Esophagus squamous epithelium (tissue), 5 donors: ENCODE measurements at regions not wholly inside any gene's neighbourhood (a gene's known extent, or its start where the extent isn't known, plus 50 kb on each side); places are given as distances from the start of the nearest gene placed in this dataset.

Experiments used
- DNase-seq: peaks from one replicate; lab custom pipeline; 2025; lab: John Stamatoyannopoulos, UW
- H3K27ac ChIP-seq, 4 donors: fragments of 200-600 bp; sonication (generic); one replicate each; pipeline ENCODE4 v1.5.1; 2016 to 2019; ENCODE audit warnings: mild to moderate bottlenecking in 1 of 4
- H3K27me3 ChIP-seq, 4 donors: fragments of 200-600 bp; sonication (generic); 1 replicate in 3 of 4; 2 replicates in 1 of 4; pipeline versions ENCODE4 v1.5.1 to v1.6.0; 2017 to 2021; ENCODE audit warnings: antibody characterized with exemption in 1 of 4
- H3K36me3 ChIP-seq, 3 donors: fragments of 200-600 bp; sonication (generic); one replicate each; pipeline ENCODE4 v1.5.1; 2016 to 2019
- H3K4me1 ChIP-seq, 3 donors: fragments of 200-600 bp; sonication (generic); one replicate each; pipeline ENCODE4 v1.5.1; 2017 to 2019
- H3K4me3 ChIP-seq, 4 donors: fragments of 200-600 bp; sonication (generic); 1 replicate in 3 of 4; 2 replicates in 1 of 4; pipeline ENCODE4 v1.5.1; 2016 to 2019; ENCODE audit warnings: mild to moderate bottlenecking in 2 of 4, moderate library complexity in 1 of 4
- H3K9me3 ChIP-seq, 3 donors: fragments of 200-600 bp; sonication (generic); one replicate each; pipeline ENCODE4 v1.5.1; 2016 to 2019
- POLR2A ChIP-seq, 4 donors: fragments of 450-650 bp; IDR thresholded peaks; one replicate each; pipeline ENCODE4 v1.6.1; 2017; ENCODE audit warnings: antibody characterized with exemption in 4 of 4, mild to moderate bottlenecking in 4 of 4, moderate library complexity in 3 of 4
- WGBS, 2 donors: methylation state at CpG; one replicate each; pipeline ENCODE4 v1.1.5; 2018; 5-methylcytosine and 5-hydroxymethylcytosine counted together
- intact Hi-C: fragments of 100-400 bp; cut with DNase I; formaldehyde crosslinking; loops from one replicate; pipeline ENCODE4 v1.15.0; 2022
- TF ChIP-seq, protein P1 (sequence below), 6 experiments: fragments of 450-650 bp in 4 of 6; fragments of 200-600 bp in 2 of 6; sonication (generic) in 2 of 6; IDR thresholded peaks; one replicate each; pipeline ENCODE4 v1.5.1; 2016 to 2019; ENCODE audit warnings: antibody characterized with exemption in 6 of 6, mild to moderate bottlenecking in 4 of 6, moderate library complexity in 4 of 6
- donor health status: DM: yes; HTN: yes; CAD: no.

DNA sequence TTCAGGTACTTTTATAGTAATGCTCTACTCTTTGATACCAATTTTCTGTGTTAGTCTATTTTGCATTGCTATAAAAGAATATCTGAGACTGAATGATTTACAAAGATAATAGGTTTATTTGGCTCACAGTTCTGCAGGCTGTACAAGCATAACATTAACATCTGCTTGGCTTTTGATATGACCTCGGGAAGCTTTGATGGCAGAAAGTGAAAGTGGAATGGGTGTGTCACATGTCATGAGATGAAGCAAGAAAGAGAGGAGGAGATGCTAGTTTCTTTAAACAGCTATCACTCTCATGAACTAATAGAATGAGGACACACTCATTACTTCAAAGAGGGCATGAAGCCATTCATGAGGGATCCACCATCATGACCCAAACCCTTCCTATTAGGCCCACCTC is 270.9 kb upstream of the IL12B start:
- Histone ChIP-seq H3K9me3 (no peaks in the 10 kb centered on the region), H3K4me1 (peaks cover 0 to 7% (median 0%) of the 10 kb centered on the region in 3 donors), H3K4me3 (no peak overlapping the region), H3K27me3 (no peaks in the 10 kb centered on the region), H3K36me3 (no peaks in the 10 kb centered on the region), H3K27ac (no peak overlapping the region)
- intact Hi-C loops, result no loop called here
- DNase-seq, result no peak
- WGBS, 2 donors, result 22 to 26% methylated on average over 1 of the region's 1 CpG
- TF ChIP-seq, protein P1, sequence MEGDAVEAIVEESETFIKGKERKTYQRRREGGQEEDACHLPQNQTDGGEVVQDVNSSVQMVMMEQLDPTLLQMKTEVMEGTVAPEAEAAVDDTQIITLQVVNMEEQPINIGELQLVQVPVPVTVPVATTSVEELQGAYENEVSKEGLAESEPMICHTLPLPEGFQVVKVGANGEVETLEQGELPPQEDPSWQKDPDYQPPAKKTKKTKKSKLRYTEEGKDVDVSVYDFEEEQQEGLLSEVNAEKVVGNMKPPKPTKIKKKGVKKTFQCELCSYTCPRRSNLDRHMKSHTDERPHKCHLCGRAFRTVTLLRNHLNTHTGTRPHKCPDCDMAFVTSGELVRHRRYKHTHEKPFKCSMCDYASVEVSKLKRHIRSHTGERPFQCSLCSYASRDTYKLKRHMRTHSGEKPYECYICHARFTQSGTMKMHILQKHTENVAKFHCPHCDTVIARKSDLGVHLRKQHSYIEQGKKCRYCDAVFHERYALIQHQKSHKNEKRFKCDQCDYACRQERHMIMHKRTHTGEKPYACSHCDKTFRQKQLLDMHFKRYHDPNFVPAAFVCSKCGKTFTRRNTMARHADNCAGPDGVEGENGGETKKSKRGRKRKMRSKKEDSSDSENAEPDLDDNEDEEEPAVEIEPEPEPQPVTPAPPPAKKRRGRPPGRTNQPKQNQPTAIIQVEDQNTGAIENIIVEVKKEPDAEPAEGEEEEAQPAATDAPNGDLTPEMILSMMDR (IDR thresholded peaks at IDR 0.05), result no peak
- TF ChIP-seq POLR2A (IDR thresholded peaks at IDR 0.05), result no peak

DNA sequence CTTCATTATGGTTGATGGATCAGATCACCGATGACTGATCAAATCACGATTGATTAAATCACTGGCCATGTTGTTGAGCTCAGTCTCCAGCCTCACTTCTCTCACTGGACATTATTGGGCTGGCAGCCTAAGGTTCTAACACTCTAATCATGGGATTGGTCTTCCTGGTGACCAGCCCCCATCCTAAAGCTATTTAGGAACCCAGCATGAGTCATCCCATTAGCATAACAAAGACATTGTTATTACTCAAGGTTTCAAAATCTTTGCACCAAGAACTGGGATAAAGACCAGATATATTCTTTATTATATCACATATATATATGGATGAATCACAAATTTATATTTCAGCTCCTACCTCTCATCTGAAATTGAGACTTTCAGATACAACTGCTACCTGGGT is 272.1 kb upstream of the IL12B start:
- H3K9me3 ChIP-seq, result no peaks in the 10 kb centered on the region
- no peak overlapping the region for H3K4me3 ChIP-seq
- H3K36me3 ChIP-seq, result no peaks in the 10 kb centered on the region
- peaks cover 0 to 7% (median 0%) of the 10 kb centered on the region in 3 donors for H3K4me1 ChIP-seq
- intact Hi-C loops, result no loop called here
- no peak for TF ChIP-seq POLR2A (IDR thresholded peaks at IDR 0.05)
- TF ChIP-seq, protein P1 (IDR thresholded peaks at IDR 0.05), result no peak
- no peaks in the 10 kb centered on the region for H3K27me3 ChIP-seq
- DNase-seq, result no peak
- WGBS, 2 donors, result 86 to 96% methylated on average over 2 of the region's 2 CpGs
- no peak overlapping the region for H3K27ac ChIP-seq

DNA sequence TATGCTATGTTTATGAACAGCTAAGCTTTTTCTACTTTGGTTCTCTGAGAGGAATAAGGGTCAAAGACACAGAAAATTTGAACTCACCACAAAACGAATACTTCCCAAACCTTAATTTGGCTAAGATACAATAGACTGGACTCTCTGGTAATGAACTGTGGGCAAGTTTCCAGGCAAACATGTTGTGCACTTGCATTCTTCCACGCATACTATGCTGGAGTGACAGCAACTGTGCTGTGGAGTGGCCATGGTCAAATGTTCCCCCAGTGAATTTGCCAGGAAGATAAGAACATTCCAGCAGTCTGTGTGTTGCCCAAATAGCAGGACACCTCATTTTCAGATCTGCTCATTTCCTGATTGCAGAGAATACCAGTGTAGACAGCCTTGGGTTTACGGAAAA is 275.3 kb upstream of the IL12B start:
- Histone ChIP-seq H3K27me3 (no peaks in the 10 kb centered on the region), H3K4me1 (peaks cover 0 to 7% (median 0%) of the 10 kb centered on the region in 3 donors), H3K4me3 (no peak overlapping the region), H3K36me3 (no peaks in the 10 kb centered on the region), H3K9me3 (no peaks in the 10 kb centered on the region), H3K27ac (no peak overlapping the region)
- intact Hi-C loops, result no loop called here
- DNase-seq, result no peak
- TF ChIP-seq POLR2A (IDR thresholded peaks at IDR 0.05), result no peak
- TF ChIP-seq, protein P1 (IDR thresholded peaks at IDR 0.05), result no peak
- WGBS, 2 donors, result 42 to 46% methylated on average over 3 of the region's 3 CpGs

DNA sequence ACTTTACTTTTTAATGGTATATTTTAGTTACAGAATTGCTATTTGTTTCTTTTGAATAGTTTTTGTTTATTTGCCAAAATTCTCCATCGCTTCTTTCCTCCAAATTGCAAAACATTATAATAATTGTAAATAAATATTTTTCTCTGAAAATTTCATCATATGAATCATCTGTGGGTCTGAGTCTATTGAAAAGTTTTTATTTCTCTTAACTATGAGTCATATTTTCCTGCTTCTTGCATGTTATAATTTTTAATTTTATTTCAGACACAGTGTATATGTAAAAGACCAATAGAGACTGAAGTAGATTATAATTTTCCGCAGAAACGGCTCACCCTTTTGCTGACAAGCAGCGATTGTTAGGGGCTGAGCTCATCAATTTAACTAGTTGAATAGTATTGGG is 279.1 kb upstream of the IL12B start:
- Histone ChIP-seq H3K27me3 (no peaks in the 10 kb centered on the region), H3K36me3 (no peaks in the 10 kb centered on the region), H3K27ac (no peak overlapping the region), H3K9me3 (no peaks in the 10 kb centered on the region), H3K4me1 (peaks cover 0 to 7% (median 0%) of the 10 kb centered on the region in 3 donors), H3K4me3 (no peak overlapping the region)
- WGBS, 2 donors, result 77% methylated on average over 4 of the region's 4 CpGs
- intact Hi-C loops, result no loop called here
- no peak for DNase-seq
- TF ChIP-seq POLR2A (IDR thresholded peaks at IDR 0.05), result no peak
- TF ChIP-seq, protein P1 (IDR thresholded peaks at IDR 0.05), result no peak

DNA sequence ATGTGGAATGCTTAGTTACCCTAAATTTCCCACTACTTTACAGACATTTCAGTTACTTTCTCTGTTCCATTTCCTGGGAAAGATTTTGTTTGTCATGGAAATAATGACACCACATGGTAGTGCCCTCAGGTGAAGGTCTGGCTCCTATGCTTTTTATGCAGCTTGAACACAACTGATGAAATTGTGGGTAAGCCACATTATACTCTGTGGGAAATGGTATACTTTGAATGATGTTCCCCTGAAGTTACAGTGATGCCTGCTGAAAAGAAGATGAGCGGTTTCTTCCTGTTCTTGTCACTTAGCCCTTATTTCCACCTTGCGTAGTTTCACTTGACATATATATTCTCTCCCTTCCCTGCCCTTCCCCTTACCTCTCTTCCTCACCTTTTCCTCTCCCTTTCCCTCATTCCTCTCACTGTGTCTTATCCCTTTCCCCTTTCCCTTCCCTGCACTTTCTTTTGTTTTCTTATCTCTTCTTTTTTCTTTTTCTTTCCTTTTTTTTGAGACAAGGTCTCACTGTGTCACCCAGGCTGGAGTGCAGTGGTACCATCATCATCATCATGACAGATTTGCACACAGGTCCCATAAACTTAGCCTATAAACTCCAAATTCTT is 280.8 kb upstream of the IL12B start:
- DNase-seq, result no peak
- WGBS, 2 donors, result 93 to 97% methylated on average over 2 of the region's 2 CpGs
- Histone ChIP-seq H3K27ac (no peak overlapping the region), H3K4me1 (no peaks in the 10 kb centered on the region), H3K4me3 (no peak overlapping the region), H3K9me3 (no peaks in the 10 kb centered on the region), H3K27me3 (no peaks in the 10 kb centered on the region), H3K36me3 (no peaks in the 10 kb centered on the region)
- intact Hi-C loops, result no loop called here
- no peak for TF ChIP-seq POLR2A (IDR thresholded peaks at IDR 0.05)
- TF ChIP-seq, protein P1 (IDR thresholded peaks at IDR 0.05), result no peak
